HG03066 (cell line): ENCODE measurements at regions not wholly inside any gene's neighbourhood (a gene's known extent, or its start where the extent isn't known, plus 50 kb on each side); places are given as distances from the start of the nearest gene placed in this dataset.
"Not testable (repeated sequence)": the region's sequence is repeated elsewhere in the genome, so short reads cannot be mapped to it uniquely, and the experiment has no call there.

Experiments used
- ATAC-seq: cut with Tn5 transposase; IDR thresholded peaks from one replicate; pipeline ENCODE4 v1.9.1; 2021; ENCODE audit warnings: low read depth; ENCODE audit not compliant: unreplicated experiment

GRCh38 chr3:94778814-94779494 lies 716.1 kb downstream of the NSUN3 start:
- no peak for ATAC-seq

GRCh38 chr3:94779699-94780098 lies 716.8 kb downstream of the NSUN3 start:
- ATAC-seq, result no peak

GRCh38 chr3:94784274-94784673 lies 721.4 kb downstream of the NSUN3 start:
- no peak for ATAC-seq

GRCh38 chr3:94787066-94787465 lies 724.2 kb downstream of the NSUN3 start:
- ATAC-seq, result no peak

- ATAC-seq, result no peak
Observed at GRCh38 chr3:94787734-94788270, 724.9 kb downstream of the NSUN3 start.

GRCh38 chr3:94794563-94794962 lies 731.7 kb downstream of the NSUN3 start:
- no peak for ATAC-seq

- ATAC-seq, result no peak
Observed at GRCh38 chr3:94799420-94800060, 736.7 kb downstream of the NSUN3 start.

GRCh38 chr3:94811836-94812235 lies 749.0 kb downstream of the NSUN3 start:
- ATAC-seq, result no peak

- no peak for ATAC-seq
Observed at GRCh38 chr3:94821241-94821640, 758.4 kb downstream of the NSUN3 start.

GRCh38 chr3:94822298-94822697 lies 759.4 kb downstream of the NSUN3 start:
- no peak for ATAC-seq

GRCh38 chr3:94846251-94846650 lies 783.4 kb downstream of the NSUN3 start:
- not testable (repeated sequence) for ATAC-seq

- no peak for ATAC-seq
Observed at GRCh38 chr3:94862703-94863102, 799.8 kb downstream of the NSUN3 start.

- no peak for ATAC-seq
Observed at GRCh38 chr3:94869059-94869547, 806.2 kb downstream of the NSUN3 start.

GRCh38 chr3:94873751-94874150 lies 810.9 kb downstream of the NSUN3 start:
- no peak for ATAC-seq

- ATAC-seq, result no peak
Observed at GRCh38 chr3:94875149-94875548, 812.3 kb downstream of the NSUN3 start.

- ATAC-seq, result no peak
Observed at GRCh38 chr3:94887065-94887464, 824.2 kb downstream of the NSUN3 start.

- no peak for ATAC-seq
Observed at GRCh38 chr3:94896994-94897393, 834.1 kb downstream of the NSUN3 start.

- ATAC-seq, result no peak
Observed at GRCh38 chr3:94904156-94904674, 841.4 kb downstream of the NSUN3 start.

GRCh38 chr3:94909726-94910125 lies 846.9 kb downstream of the NSUN3 start:
- ATAC-seq, result no peak

GRCh38 chr3:94912656-94913055 lies 849.8 kb downstream of the NSUN3 start:
- ATAC-seq, result no peak

GRCh38 chr3:94927175-94927574 lies 864.3 kb downstream of the NSUN3 start:
- no peak for ATAC-seq

- no peak for ATAC-seq
Observed at GRCh38 chr3:94928921-94929320, 866.1 kb downstream of the NSUN3 start.
